ENCODE measurements at regions not wholly inside any gene's neighbourhood (a gene's known extent, or its start where the extent isn't known, plus 50 kb on each side); places are given as distances from the start of the nearest gene placed in this dataset.

GRCh38 chr9:15080401-15080800 lies 170.2 kb upstream of the FREM1 start:
- Histone ChIP-seq H3K27ac (ENCODE audit: poor library complexity, severe bottlenecking) (no peak overlapping the region), H3K27me3 (ENCODE audit: insufficient read depth, poor library complexity, severe bottlenecking) (no peaks in the 10 kb centered on the region), H3K36me3 (ENCODE audit: low read depth) (no peaks in the 10 kb centered on the region), H3K4me1 (ENCODE audit: insufficient read depth, poor library complexity, severe bottlenecking) (no peaks in the 10 kb centered on the region), H3K4me3 (ENCODE audit: severe bottlenecking) (no peak overlapping the region), H3K9me3 (ENCODE audit: severe bottlenecking) (no peaks in the 10 kb centered on the region)
- DNase-seq (ENCODE audit: low spot score): no peak
- no peak for ATAC-seq (ENCODE audit: low read depth)
- no peak for TF ChIP-seq CTCF (IDR thresholded peaks at IDR 0.05; ENCODE audit: poor library complexity, severe bottlenecking)

- H3K27ac ChIP-seq (ENCODE audit: poor library complexity, severe bottlenecking): no peak overlapping the region
Observed at GRCh38 chr9:15079989-15080388, 169.8 kb upstream of the FREM1 start.

GRCh38 chr9:15077946-15078729 lies 167.9 kb upstream of the FREM1 start:
- ATAC-seq (ENCODE audit: low read depth): no peak

More at GRCh38 chr9:15079989-15080388, 169.8 kb upstream of the FREM1 start:
- H3K36me3 ChIP-seq (ENCODE audit: low read depth): no peaks in the 10 kb centered on the region
- DNase-seq (ENCODE audit: low spot score) (no peak), ATAC-seq (ENCODE audit: low read depth) (no peak)
- H3K9me3 ChIP-seq (ENCODE audit: severe bottlenecking): no peaks in the 10 kb centered on the region
- no peak overlapping the region for H3K4me3 ChIP-seq (ENCODE audit: severe bottlenecking)
- H3K27me3 ChIP-seq (ENCODE audit: insufficient read depth, poor library complexity, severe bottlenecking): no peaks in the 10 kb centered on the region
- H3K4me1 ChIP-seq (ENCODE audit: insufficient read depth, poor library complexity, severe bottlenecking): no peaks in the 10 kb centered on the region
- TF ChIP-seq CTCF (IDR thresholded peaks at IDR 0.05; ENCODE audit: poor library complexity, severe bottlenecking): no peak

DNA sequence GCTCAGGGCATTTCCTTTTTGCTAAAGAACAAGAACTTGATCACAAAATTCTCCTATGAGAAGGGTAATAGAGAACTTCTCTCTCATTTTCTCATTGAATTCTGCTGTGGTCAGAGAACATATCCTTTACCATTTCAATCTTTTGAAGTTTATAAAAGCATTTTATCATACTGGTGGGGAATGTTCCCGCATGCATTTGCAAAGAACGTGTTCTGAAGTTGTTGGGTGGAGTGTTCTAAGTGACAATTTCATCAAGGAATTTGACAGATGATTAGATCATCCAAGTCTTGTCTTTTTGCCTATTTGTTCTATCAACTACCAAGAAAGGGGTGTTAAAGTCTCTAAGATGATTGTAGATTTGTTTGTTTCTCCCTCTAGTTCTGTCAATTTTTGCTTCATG lies 163.4 kb upstream of the FREM1 start:
- Histone ChIP-seq H3K4me3 (ENCODE audit: severe bottlenecking) (no peak overlapping the region), H3K27ac (ENCODE audit: poor library complexity, severe bottlenecking) (no peak overlapping the region), H3K36me3 (ENCODE audit: low read depth) (no peaks in the 10 kb centered on the region), H3K9me3 (ENCODE audit: severe bottlenecking) (no peaks in the 10 kb centered on the region), H3K4me1 (ENCODE audit: insufficient read depth, poor library complexity, severe bottlenecking) (no peaks in the 10 kb centered on the region), H3K27me3 (ENCODE audit: insufficient read depth, poor library complexity, severe bottlenecking) (no peaks in the 10 kb centered on the region)
- ATAC-seq (ENCODE audit: low read depth) (no peak), DNase-seq (ENCODE audit: low spot score) (no peak)
- no peak for TF ChIP-seq CTCF (IDR thresholded peaks at IDR 0.05; ENCODE audit: poor library complexity, severe bottlenecking)

More at GRCh38 chr9:15077946-15078729, 167.9 kb upstream of the FREM1 start:
- DNase-seq (ENCODE audit: low spot score): no peak
- no peak for TF ChIP-seq CTCF (IDR thresholded peaks at IDR 0.05; ENCODE audit: poor library complexity, severe bottlenecking)
- H3K4me3 ChIP-seq (ENCODE audit: severe bottlenecking): no peak overlapping the region
- H3K36me3 ChIP-seq (ENCODE audit: low read depth): no peaks in the 10 kb centered on the region
- no peaks in the 10 kb centered on the region for H3K4me1 ChIP-seq (ENCODE audit: insufficient read depth, poor library complexity, severe bottlenecking)
- H3K27ac ChIP-seq (ENCODE audit: poor library complexity, severe bottlenecking): no peak overlapping the region
- H3K9me3 ChIP-seq (ENCODE audit: severe bottlenecking): no peaks in the 10 kb centered on the region
- no peaks in the 10 kb centered on the region for H3K27me3 ChIP-seq (ENCODE audit: insufficient read depth, poor library complexity, severe bottlenecking)

- H3K4me3 ChIP-seq (ENCODE audit: severe bottlenecking): no peak overlapping the region
- H3K9me3 ChIP-seq (ENCODE audit: severe bottlenecking): no peaks in the 10 kb centered on the region
- H3K4me1 ChIP-seq (ENCODE audit: insufficient read depth, poor library complexity, severe bottlenecking): no peaks in the 10 kb centered on the region
- no peaks in the 10 kb centered on the region for H3K27me3 ChIP-seq (ENCODE audit: insufficient read depth, poor library complexity, severe bottlenecking)
- DNase-seq (ENCODE audit: low spot score) (no peak), ATAC-seq (ENCODE audit: low read depth) (no peak)
- H3K27ac ChIP-seq (ENCODE audit: poor library complexity, severe bottlenecking): no peak overlapping the region
- H3K36me3 ChIP-seq (ENCODE audit: low read depth): no peaks in the 10 kb centered on the region
- no peak for TF ChIP-seq CTCF (IDR thresholded peaks at IDR 0.05; ENCODE audit: poor library complexity, severe bottlenecking)
Observed at GRCh38 chr9:15070716-15071115, 160.5 kb upstream of the FREM1 start.

All from RWPE2 (cell line).